ENCODE measurements at regions not wholly inside any gene's neighbourhood (a gene's known extent, or its start where the extent isn't known, plus 50 kb on each side); places are given as distances from the start of the nearest gene placed in this dataset.

DNA sequence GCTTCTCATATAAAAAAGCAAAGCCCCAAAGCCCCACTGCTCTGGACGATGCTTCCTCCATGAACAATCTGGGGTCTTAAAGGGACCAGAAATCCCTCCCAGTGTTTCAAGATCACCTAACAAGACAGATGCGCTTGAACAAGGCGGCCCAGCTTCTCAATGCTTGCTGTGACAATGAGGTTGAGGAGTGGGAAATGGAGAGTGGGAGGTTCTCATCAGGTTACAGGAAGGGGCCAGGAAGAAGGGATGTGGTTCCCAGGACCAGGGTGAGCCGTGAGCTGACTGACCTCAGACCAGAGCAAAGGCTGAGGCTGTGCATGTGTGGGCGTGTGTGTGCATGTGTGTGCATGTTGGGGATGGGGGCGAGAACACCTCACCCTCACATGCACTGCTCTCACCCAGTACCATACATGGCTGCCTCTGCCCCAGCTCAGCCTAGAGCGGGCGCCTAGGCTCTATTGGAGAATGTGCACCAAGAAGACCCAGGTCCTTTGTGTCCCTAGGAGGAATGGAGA is 220.8 kb upstream of the GPR26 start:
- Mint-ChIP-seq H3K4me3 (no peak overlapping the region), H3K36me3 (ENCODE audit: low read depth) (no peaks in the 10 kb centered on the region), H3K4me1 (no peaks in the 10 kb centered on the region), H3K27ac (no peak overlapping the region), H3K27me3 (peaks cover 5% of the 10 kb centered on the region), H3K9me3 (no peaks in the 10 kb centered on the region)
- ATAC-seq (replicated peaks): peak; percentile 9

DNA sequence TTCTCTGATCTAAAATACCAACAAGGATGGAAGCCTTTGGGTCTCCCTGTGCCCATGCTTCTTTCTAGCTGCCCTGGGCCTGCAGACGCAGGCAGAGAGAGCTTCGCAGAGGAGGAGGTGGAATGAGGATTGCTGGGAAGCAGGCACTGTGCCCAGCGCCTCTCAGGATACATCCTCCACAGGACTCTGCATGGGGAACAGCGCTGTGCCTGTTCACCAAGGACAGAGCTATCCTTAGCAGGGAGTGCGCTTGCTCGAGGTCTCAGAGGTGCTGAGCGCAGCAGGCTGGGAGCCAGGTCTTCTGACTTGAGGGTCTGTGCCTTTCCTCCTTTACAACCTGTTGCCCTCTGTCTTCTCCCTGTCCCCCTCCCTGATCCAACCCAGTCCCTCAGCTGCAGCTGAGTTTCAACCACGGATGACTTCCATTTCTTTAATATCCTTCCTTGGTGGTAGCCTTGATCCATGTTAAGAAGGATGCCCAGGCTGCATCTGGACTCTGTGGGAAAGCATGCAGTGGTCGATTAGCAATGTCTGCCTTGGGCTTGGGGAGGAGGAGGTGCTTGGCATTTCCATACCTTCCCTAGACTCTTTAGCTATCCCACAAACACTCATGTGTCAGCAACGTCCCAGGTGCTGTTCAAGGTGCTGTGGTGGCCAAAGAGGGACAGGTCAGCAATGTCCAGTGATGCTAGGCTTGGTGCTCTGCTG is 219.6 kb upstream of the GPR26 start:
- Mint-ChIP-seq H3K36me3 (ENCODE audit: low read depth) (no peaks in the 10 kb centered on the region), H3K27ac (no peak overlapping the region)

DNA sequence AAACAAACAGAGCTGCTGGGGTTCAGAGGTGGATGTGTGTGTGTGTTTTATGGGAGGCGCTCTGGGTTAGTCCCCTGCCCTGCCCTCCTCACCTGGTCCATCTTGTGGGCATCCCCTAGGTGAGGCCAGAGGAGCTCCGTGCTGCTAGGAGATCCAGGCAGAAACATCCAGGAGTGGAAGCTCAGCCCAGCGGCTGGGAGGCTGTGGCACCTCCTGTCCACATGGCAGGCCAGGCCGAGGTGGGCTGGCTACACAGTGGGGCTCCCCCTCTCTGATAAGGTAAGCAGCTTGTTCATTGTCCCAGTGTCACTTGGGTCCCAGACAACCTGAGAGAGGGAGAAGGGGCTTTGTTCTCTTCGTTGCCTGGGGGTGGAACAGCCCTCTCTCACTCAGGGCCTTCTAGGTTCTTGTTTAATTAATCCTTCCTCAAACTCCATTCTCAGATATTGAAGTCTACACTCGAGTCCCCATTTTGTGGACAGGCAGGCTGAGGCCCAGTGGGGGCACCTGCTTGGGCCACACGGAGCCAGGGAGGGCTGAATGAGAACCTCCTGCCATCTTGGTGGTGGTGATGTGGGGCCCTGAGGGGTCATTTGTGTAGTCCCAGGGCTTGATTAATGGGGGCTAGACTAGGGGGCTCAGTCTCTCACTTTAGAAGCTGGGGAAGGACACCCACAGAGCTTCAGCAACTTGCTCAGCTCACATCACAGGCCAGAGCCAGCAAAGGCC is 216.8 kb upstream of the GPR26 start:
- Mint-ChIP-seq H3K9me3 (no peaks in the 10 kb centered on the region), H3K4me1 (no peaks in the 10 kb centered on the region), H3K4me3 (no peak overlapping the region), H3K27me3 (peaks cover under 1% of the 10 kb centered on the region), H3K36me3 (ENCODE audit: low read depth) (no peaks in the 10 kb centered on the region), H3K27ac (no peak overlapping the region)
- no peak for ATAC-seq (replicated peaks)

More for the DNA sequence above, 219.6 kb upstream of the GPR26 start:
- no peaks in the 10 kb centered on the region for H3K9me3 Mint-ChIP-seq
- peaks cover 5% of the 10 kb centered on the region for H3K27me3 Mint-ChIP-seq
- no peaks in the 10 kb centered on the region for H3K4me1 Mint-ChIP-seq
- H3K4me3 Mint-ChIP-seq: no peak overlapping the region
- ATAC-seq (replicated peaks): no peak

DNA sequence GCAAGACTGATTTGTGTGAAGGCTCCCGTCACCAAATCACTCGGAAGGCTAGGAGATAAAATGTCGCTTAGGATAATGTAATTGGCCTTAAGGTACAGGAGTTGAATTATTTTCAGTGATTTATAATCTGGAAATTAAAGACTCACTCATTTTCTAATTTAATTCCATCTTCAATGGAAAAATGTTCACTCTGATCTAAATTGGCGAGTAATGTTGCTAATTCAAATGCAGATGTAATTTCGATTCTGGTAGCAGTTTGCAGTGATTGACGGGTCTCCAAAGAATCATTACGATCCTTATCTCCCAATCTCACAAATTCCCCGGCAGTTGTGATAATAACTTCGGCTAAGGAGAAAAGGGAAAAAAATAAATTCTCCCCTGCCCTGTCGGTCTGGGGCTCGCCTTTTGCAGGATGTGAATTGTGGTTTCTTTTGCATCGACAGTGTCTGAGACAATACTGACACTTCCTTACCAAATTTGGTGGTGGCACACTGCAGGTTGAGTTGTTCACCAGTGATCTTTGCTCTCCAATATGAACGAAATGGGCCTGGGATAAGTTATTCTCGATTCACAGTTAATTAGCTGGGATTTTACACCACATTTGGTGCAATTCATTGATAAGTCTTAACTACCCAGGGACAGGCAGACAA is 215.1 kb upstream of the GPR26 start:
- no peaks in the 10 kb centered on the region for H3K9me3 Mint-ChIP-seq
- H3K4me1 Mint-ChIP-seq: no peaks in the 10 kb centered on the region
- no peak overlapping the region for H3K27ac Mint-ChIP-seq

DNA sequence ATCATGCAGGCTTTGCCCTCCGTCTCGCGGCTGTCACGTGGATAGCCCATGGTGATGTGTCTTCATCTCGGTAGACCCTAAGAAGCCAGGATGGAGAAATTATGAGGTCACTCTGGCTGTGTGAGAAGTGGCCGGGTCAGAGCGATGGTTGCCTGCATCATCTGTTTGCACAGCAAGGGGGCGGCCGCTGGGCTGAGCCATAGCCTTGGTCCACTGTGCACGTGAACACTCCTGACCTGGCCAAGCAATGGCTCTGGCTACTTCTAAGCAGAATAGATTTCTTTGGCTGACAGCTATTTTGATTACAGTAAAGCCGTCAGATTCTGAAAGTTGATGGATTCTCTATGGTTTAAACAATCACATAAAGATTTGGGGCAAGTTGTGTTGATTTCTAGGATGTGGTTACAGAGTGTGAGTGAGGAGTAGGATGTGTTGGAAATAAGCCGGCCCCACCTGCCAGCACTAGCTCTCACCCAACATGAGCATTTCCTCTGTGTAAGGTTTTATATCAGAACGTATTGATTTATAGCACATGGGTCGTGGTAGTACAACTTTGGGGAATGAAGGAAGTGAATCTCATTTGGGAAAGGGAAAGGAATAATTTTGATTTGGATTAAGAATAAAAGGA is 214.4 kb upstream of the GPR26 start:
- no peaks in the 10 kb centered on the region for H3K36me3 Mint-ChIP-seq (ENCODE audit: low read depth)
- no peaks in the 10 kb centered on the region for H3K4me1 Mint-ChIP-seq
- no peak for ATAC-seq (replicated peaks)

More for the DNA sequence above, 215.1 kb upstream of the GPR26 start:
- Mint-ChIP-seq H3K36me3 (ENCODE audit: low read depth) (no peaks in the 10 kb centered on the region), H3K4me3 (no peak overlapping the region), H3K27me3 (no peaks in the 10 kb centered on the region)
- ATAC-seq (replicated peaks): no peak

DNA sequence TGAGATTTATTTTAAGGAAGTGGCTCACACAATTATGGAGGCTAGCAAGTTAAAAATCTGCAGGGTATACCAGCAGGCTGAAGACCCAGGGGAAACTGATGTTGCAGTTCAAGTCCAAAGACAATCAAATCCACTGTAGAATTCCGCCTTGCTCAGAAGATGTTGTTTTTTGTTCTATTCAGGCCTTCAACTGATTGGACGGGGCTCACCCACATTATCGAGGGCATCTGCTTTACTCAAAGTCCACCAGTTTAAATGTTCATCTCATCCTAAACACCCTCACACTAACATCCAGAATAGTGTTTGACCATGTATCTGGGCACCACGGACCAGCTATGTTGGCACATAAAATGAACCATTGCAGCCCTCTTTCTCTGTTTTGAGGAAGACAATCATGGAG is 211.2 kb upstream of the GPR26 start:
- Mint-ChIP-seq H3K9me3 (no peaks in the 10 kb centered on the region), H3K36me3 (ENCODE audit: low read depth) (no peaks in the 10 kb centered on the region), H3K4me1 (no peaks in the 10 kb centered on the region), H3K27me3 (no peaks in the 10 kb centered on the region), H3K27ac (no peak overlapping the region), H3K4me3 (no peak overlapping the region)
- no peak for ATAC-seq (replicated peaks)

More for the DNA sequence above, 214.4 kb upstream of the GPR26 start:
- Mint-ChIP-seq H3K27me3 (no peaks in the 10 kb centered on the region), H3K4me3 (no peak overlapping the region), H3K27ac (no peak overlapping the region), H3K9me3 (no peaks in the 10 kb centered on the region)

DNA sequence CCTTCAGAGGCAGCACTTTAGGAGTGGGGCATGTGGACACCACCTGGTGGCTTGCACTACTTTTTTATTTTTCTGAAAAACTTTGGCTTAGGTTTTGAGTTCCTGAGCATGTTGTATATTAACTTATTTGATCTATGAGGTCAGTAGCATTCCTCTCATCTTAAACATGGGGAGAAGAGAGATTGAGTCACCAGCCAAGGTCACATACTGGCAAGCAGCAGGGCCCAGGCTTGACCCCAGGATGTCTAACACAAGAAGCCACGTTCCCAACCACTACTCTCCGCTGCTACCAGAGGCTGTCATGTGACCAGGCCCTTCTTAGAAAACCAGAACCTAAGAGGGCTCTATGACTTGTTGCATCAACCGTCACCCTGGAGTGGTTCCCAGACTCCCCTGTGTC is 210.3 kb upstream of the GPR26 start:
- H3K4me1 Mint-ChIP-seq: no peaks in the 10 kb centered on the region
- no peaks in the 10 kb centered on the region for H3K27me3 Mint-ChIP-seq
- H3K27ac Mint-ChIP-seq: no peak overlapping the region
- H3K36me3 Mint-ChIP-seq (ENCODE audit: low read depth): no peaks in the 10 kb centered on the region
- no peak overlapping the region for H3K4me3 Mint-ChIP-seq
- H3K9me3 Mint-ChIP-seq: no peaks in the 10 kb centered on the region
- ATAC-seq (replicated peaks): no peak

DNA sequence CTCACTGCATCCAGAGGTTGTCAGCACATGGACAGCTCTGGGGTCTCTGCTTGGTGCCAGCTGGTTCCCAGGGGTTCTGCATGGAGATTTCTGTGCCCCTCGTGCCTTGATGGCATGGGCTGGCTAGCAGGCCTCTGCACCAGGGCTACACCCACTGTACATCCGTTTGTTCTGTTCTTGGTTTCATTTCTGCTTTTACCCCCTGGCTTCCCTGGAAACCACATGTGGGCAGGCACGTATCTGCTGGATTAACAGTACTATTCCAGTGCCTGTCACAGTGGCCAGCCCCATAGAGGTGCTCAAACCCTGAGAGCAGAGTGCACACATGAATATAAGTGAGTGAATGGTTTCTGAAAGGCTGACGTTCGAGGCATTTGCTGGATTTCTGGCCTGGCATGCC is 207.2 kb upstream of the GPR26 start:
- H3K36me3 Mint-ChIP-seq (ENCODE audit: low read depth): no peaks in the 10 kb centered on the region
- no peaks in the 10 kb centered on the region for H3K4me1 Mint-ChIP-seq
- H3K27ac Mint-ChIP-seq: no peak overlapping the region
- H3K4me3 Mint-ChIP-seq: no peak overlapping the region
- ATAC-seq (replicated peaks): peak; percentile 34
- no peaks in the 10 kb centered on the region for H3K9me3 Mint-ChIP-seq
- H3K27me3 Mint-ChIP-seq: no peaks in the 10 kb centered on the region

DNA sequence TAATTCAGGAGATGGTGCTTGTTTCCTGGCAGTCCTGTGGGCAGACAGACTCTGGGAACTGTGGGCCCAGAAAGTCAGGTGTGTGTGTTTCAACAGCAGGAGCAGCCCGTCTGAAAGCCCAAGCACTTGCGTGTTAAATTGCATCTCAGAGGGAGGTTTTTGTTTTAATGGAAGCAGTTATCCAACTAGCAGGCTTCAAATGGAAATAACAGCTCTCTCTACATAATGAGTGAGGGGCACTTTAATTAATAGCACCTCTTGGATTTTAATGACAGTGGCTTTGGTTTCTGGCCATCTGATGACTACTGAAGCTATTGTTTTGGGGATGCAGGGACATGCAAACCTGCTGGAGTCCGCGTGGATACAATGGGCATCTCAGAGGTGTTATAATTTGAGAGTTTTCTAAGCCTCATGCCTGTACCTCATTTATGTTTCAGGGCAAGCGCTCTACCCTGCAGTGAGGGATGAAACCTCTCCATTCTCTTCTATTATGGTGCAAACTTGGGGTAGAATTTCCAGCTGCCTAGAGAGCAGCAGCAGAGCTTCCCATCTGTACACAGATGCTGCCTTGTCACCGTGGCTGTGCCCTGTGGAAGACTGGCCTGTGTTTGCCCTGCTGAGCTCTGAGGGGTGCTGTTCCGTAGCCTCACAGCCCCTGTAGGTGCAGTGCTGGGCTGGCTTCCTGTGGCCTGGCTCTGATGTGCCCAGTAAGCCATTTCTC is 206.6 kb upstream of the GPR26 start:
- H3K9me3 Mint-ChIP-seq: no peaks in the 10 kb centered on the region
- H3K27ac Mint-ChIP-seq: no peak overlapping the region
- no peak overlapping the region for H3K4me3 Mint-ChIP-seq
- H3K27me3 Mint-ChIP-seq: no peaks in the 10 kb centered on the region
- H3K4me1 Mint-ChIP-seq: no peaks in the 10 kb centered on the region
- no peak for ATAC-seq (replicated peaks)
- H3K36me3 Mint-ChIP-seq (ENCODE audit: low read depth): no peaks in the 10 kb centered on the region

DNA sequence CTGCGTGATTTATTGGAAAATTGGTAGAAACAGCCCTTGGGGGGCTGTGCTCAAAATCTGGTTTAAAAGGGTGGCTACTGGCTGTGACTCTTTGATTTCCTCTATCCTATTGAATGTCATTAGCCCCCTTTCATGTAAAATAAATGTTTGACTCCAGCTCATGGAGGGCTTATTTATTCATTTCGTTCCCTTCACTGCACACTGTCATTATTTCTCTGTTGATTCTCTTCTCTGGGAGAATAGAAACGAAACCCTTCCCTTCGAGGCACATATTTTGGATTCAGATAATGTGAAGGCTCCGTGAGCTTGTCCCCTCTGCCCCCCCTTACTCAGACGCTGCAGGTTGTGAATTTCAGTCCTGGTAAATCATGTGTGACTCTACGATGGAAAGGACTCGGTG is 203.9 kb upstream of the GPR26 start:
- H3K27ac Mint-ChIP-seq: no peak overlapping the region
- H3K36me3 Mint-ChIP-seq (ENCODE audit: low read depth): no peaks in the 10 kb centered on the region
- H3K4me1 Mint-ChIP-seq: no peaks in the 10 kb centered on the region
- no peaks in the 10 kb centered on the region for H3K9me3 Mint-ChIP-seq
- H3K27me3 Mint-ChIP-seq: no peaks in the 10 kb centered on the region
- H3K4me3 Mint-ChIP-seq: no peak overlapping the region
- no peak for ATAC-seq (replicated peaks)

DNA sequence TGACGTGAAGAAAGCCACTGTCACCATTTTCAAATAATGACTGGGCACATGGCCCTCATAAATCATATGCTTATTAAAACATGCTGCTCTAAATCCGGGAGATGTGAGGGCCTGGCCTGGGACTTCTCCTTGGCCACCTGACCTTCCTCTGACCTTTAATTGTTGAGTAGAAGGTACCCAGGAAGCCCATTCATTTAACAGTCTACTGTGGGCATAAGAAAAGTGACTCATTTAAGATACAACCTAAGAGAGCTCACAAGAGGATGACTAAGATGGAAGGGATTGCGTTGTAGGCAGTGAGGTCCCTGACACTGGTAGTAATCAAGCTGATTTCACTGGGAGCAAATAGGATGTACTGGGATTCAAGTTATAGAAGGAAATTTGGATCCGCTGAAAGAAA is 203.4 kb upstream of the GPR26 start:
- Mint-ChIP-seq H3K36me3 (ENCODE audit: low read depth) (no peaks in the 10 kb centered on the region), H3K27ac (no peak overlapping the region), H3K9me3 (no peaks in the 10 kb centered on the region), H3K27me3 (no peaks in the 10 kb centered on the region), H3K4me1 (no peaks in the 10 kb centered on the region), H3K4me3 (no peak overlapping the region)
- ATAC-seq (replicated peaks): peak; percentile 73

DNA sequence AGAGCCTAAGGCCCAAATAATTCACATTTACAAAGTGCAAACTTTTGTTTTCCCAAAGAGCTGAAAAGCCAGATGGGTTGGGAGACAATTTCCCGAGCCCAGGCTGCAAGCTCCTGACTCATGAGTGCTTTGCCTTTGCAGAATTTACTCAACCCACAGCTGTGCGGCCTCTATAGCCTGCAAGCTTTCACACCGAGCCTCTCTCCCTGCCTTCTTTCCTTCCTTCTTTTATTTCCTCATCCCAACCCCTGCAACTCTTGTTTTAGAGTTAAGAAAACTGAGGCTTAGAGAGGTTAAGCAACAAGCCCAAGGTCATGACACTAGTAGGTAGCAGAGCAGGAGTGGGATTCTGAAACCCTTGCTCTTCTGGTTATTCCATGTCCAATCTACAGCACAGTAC is 203.0 kb upstream of the GPR26 start:
- Mint-ChIP-seq H3K9me3 (no peaks in the 10 kb centered on the region), H3K4me3 (no peak overlapping the region), H3K27me3 (no peaks in the 10 kb centered on the region), H3K4me1 (no peaks in the 10 kb centered on the region), H3K27ac (no peak overlapping the region), H3K36me3 (ENCODE audit: low read depth) (no peaks in the 10 kb centered on the region)
- no peak for ATAC-seq (replicated peaks)

DNA sequence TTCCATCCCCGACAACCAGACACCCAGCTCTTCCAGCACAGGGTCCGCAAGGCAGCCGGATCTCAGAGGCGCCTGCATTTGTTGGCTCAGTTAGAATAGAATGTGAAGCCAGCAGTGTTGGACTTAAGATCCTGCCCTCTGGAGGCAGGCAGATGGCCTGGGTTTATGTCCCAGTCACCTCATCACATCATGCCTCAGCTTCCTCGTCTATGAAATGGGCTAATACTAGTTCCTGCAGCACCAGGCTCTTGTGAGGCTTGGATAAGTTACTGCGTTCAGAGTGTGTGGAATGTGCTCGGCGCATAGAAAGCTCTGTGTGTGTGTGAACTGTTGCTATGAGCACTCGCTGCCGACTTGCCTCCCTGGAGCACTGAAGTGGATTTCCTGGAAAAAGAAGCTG is 202.5 kb upstream of the GPR26 start:
- H3K9me3 Mint-ChIP-seq: no peaks in the 10 kb centered on the region
- no peak overlapping the region for H3K4me3 Mint-ChIP-seq
- no peak overlapping the region for H3K27ac Mint-ChIP-seq
- H3K36me3 Mint-ChIP-seq (ENCODE audit: low read depth): no peaks in the 10 kb centered on the region
- no peaks in the 10 kb centered on the region for H3K4me1 Mint-ChIP-seq
- no peak for ATAC-seq (replicated peaks)
- H3K27me3 Mint-ChIP-seq: no peaks in the 10 kb centered on the region

Measured in activated T-helper 17 cell treated with anti-CD3 and anti-CD28 coated beads, Interleukin-2, amount 50 U/mL, for 72 hours (primary cell).